Keratinocyte (primary cell): ENCODE measurements at regions not wholly inside any gene's neighbourhood (a gene's known extent, or its start where the extent isn't known, plus 50 kb on each side); places are given as distances from the start of the nearest gene placed in this dataset.

Experiments
- DNase-seq: peaks from one replicate; pipeline ENCODE4 v3.0.0-alpha.2; 2011; ENCODE audit warnings: low read depth, missing footprints, low spot score
- FAIRE-seq: peaks from 2 replicates; lab custom pipeline; 2011; peaks lifted over from hg19 to GRCh38; lab: Jason Lieb, UNC
- H2AFZ ChIP-seq: 2 replicates; pipeline ENCODE4 v1.6.0; 2012; ENCODE audit warnings: low read length, control low read depth, inconsistent platforms; ENCODE audit not compliant: control insufficient read depth
- H3K27ac ChIP-seq: 2 replicates; pipeline ENCODE4 v1.5.1; 2011; ENCODE audit warnings: low read length; ENCODE audit not compliant: control insufficient read depth, insufficient read depth
- H3K27me3 ChIP-seq: 3 replicates; pipeline ENCODE4 v1.6.0; 2011; ENCODE audit warnings: low read length; ENCODE audit not compliant: control insufficient read depth, insufficient read depth; ENCODE audit errors: extremely low read depth
- H3K36me3 ChIP-seq, 2 experiments: 2 replicates in 1 of 2; 3 replicates in 1 of 2; pipeline ENCODE4 v1.5.1; 2011; ENCODE audit warnings: low read length in 2 of 2, mild to moderate bottlenecking in 1 of 2; ENCODE audit not compliant: control insufficient read depth in 2 of 2, insufficient read depth in 2 of 2; ENCODE audit errors: extremely low read depth in 1 of 2
- H3K4me1 ChIP-seq: 3 replicates; pipeline ENCODE4 v1.5.1; 2011; ENCODE audit warnings: low read length; ENCODE audit not compliant: control insufficient read depth, insufficient read depth; ENCODE audit errors: extremely low read depth
- H3K4me2 ChIP-seq: 3 replicates; pipeline ENCODE4 v1.6.0; 2011; ENCODE audit warnings: low read depth, low read length; ENCODE audit not compliant: control insufficient read depth, insufficient read depth; ENCODE audit errors: extremely low read depth
- H3K4me3 ChIP-seq, 3 experiments: fragments of 200-600 bp in 1 of 3; sonication (generic) in 1 of 3; 2 replicates in 2 of 3; 3 replicates in 1 of 3; pipeline ENCODE4 v1.5.1; 2011 to 2016; ENCODE audit warnings: low read length in 3 of 3, mild to moderate bottlenecking in 3 of 3, control low read depth in 2 of 3, inconsistent platforms in 1 of 3, low read depth in 1 of 3, mixed read lengths in 1 of 3, mixed run types in 1 of 3, moderate library complexity in 1 of 3; ENCODE audit not compliant: control insufficient read depth in 2 of 3, insufficient read depth in 2 of 3; ENCODE audit errors: extremely low read depth in 1 of 3
- H3K79me2 ChIP-seq: 2 replicates; pipeline ENCODE4 v1.6.0; 2012; ENCODE audit warnings: low read length; ENCODE audit not compliant: control insufficient read depth, insufficient read depth
- H3K9ac ChIP-seq: 3 replicates; pipeline ENCODE4 v1.6.0; 2011; ENCODE audit warnings: low read length; ENCODE audit not compliant: control insufficient read depth, insufficient read depth; ENCODE audit errors: extremely low read depth
- H3K9me1 ChIP-seq: 3 replicates; pipeline ENCODE4 v1.6.0; 2011; ENCODE audit warnings: low read length; ENCODE audit not compliant: control insufficient read depth, insufficient read depth; ENCODE audit errors: extremely low read depth
- H3K9me3 ChIP-seq: 2 replicates; pipeline ENCODE4 v1.5.1; 2012; ENCODE audit warnings: low read depth, low read length; ENCODE audit not compliant: control insufficient read depth
- H4K20me1 ChIP-seq: 3 replicates; pipeline ENCODE4 v1.6.0; 2011; ENCODE audit warnings: low read length; ENCODE audit not compliant: control insufficient read depth, insufficient read depth; ENCODE audit errors: extremely low read depth
- EZH2 ChIP-seq: IDR thresholded peaks from one replicate; pipeline ENCODE4 v1.6.1; 2012; ENCODE audit warnings: inconsistent platforms, mild to moderate bottlenecking, low read length, moderate library complexity
- dilution Hi-C: fragments of 300-500 bp; cut with MboI; formaldehyde crosslinking; loops from one replicate; pipeline ENCODE4 v1.7.0; 2020; ENCODE audit warnings: low sequenced_read_pairs; ENCODE audit not compliant: extremely low pct_ligation_motif_present
- TF ChIP-seq, protein P1 (sequence below), 3 experiments: IDR thresholded peaks in 1 of 3; conservative IDR thresholded peaks in 1 of 3; optimal IDR thresholded peaks in 1 of 3; 2 replicates in 2 of 3; 3 replicates in 1 of 3; pipeline versions ENCODE3 to v1.5.1; 2011; ENCODE audit warnings: low read length in 3 of 3, mild to moderate bottlenecking in 3 of 3, moderate library complexity in 2 of 3, control low read depth in 1 of 3, inconsistent platforms in 1 of 3; ENCODE audit not compliant: insufficient read depth in 2 of 3; ENCODE audit errors: extremely low read depth in 1 of 3

GRCh38 chr11:70942593-70942992, 309.8 kb downstream of the SHANK2 start:
- FAIRE-seq (no peak), DNase-seq (no peak)
- H3K27me3 ChIP-seq = no peaks in the 10 kb centered on the region
- H3K27ac ChIP-seq = no peak overlapping the region
- H3K79me2 ChIP-seq = no peaks in the 10 kb centered on the region
- peaks cover 12% of the 10 kb centered on the region for H3K9me3 ChIP-seq
- no peak for TF ChIP-seq EZH2
- TF ChIP-seq, protein P1, sequence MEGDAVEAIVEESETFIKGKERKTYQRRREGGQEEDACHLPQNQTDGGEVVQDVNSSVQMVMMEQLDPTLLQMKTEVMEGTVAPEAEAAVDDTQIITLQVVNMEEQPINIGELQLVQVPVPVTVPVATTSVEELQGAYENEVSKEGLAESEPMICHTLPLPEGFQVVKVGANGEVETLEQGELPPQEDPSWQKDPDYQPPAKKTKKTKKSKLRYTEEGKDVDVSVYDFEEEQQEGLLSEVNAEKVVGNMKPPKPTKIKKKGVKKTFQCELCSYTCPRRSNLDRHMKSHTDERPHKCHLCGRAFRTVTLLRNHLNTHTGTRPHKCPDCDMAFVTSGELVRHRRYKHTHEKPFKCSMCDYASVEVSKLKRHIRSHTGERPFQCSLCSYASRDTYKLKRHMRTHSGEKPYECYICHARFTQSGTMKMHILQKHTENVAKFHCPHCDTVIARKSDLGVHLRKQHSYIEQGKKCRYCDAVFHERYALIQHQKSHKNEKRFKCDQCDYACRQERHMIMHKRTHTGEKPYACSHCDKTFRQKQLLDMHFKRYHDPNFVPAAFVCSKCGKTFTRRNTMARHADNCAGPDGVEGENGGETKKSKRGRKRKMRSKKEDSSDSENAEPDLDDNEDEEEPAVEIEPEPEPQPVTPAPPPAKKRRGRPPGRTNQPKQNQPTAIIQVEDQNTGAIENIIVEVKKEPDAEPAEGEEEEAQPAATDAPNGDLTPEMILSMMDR (optimal IDR thresholded peaks at IDR 0.05 in 1 of 3, IDR thresholded peaks at IDR 0.05 in 1 of 3, conservative IDR thresholded peaks at IDR 0.05 in 1 of 3; ENCODE audit: extremely low read depth in 1 of 3, insufficient read depth in 2 of 3, low read length in 3 of 3) = peak; percentile 22 to 49 (median 43)
- H3K4me1 ChIP-seq = no peaks in the 10 kb centered on the region
- dilution Hi-C loops = no loop called here
- H3K9ac ChIP-seq = no peak overlapping the region
- no peaks in the 10 kb centered on the region for H4K20me1 ChIP-seq
- H2AFZ ChIP-seq = no peak overlapping the region
- H3K36me3 ChIP-seq = no peaks in the 10 kb centered on the region
- no peaks in the 10 kb centered on the region for H3K9me1 ChIP-seq
- no peak overlapping the region for H3K4me2 ChIP-seq
- H3K4me3 ChIP-seq = no peak overlapping the region

DNA sequence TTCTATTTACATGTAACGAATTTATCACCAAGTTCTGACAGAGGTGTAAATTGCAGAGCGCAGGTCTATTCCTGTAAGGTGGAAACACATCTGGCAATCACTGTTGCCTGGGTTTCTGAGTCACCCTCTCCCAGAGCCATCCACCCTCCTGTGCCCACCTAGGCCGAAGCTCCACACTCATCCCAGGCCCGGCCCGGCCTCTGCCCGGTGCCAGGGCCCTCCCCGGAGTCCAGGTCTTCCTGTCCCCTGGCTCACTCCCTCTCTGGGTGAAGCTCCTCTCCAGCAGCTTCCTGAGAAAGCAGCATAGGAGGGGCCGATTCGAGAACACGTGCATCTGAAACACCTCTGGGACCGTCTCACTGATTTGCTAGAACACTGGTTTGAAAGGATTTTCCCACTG, 308.2 kb downstream of the SHANK2 start:
- dilution Hi-C loops = no loop called here

More for the DNA sequence above, 308.2 kb downstream of the SHANK2 start:
- no peaks in the 10 kb centered on the region for H3K9me1 ChIP-seq
- H4K20me1 ChIP-seq = no peaks in the 10 kb centered on the region
- H2AFZ ChIP-seq = no peak overlapping the region
- no peak for TF ChIP-seq EZH2
- TF ChIP-seq, protein P1 (optimal IDR thresholded peaks at IDR 0.05 in 1 of 3, IDR thresholded peaks at IDR 0.05 in 1 of 3, conservative IDR thresholded peaks at IDR 0.05 in 1 of 3; ENCODE audit: extremely low read depth in 1 of 3, insufficient read depth in 2 of 3, low read length in 3 of 3) = no peak
- no peak overlapping the region for H3K4me3 ChIP-seq
- H3K79me2 ChIP-seq = no peaks in the 10 kb centered on the region
- H3K9ac ChIP-seq = no peak overlapping the region
- no peaks in the 10 kb centered on the region for H3K36me3 ChIP-seq
- no peak overlapping the region for H3K27ac ChIP-seq
- DNase-seq = no peak
- peaks cover 7% of the 10 kb centered on the region for H3K9me3 ChIP-seq
- H3K4me1 ChIP-seq = no peaks in the 10 kb centered on the region
- no peaks in the 10 kb centered on the region for H3K27me3 ChIP-seq
- FAIRE-seq = no peak
- no peak overlapping the region for H3K4me2 ChIP-seq
